ENCODE measurements at regions not wholly inside any gene's neighbourhood (a gene's known extent, or its start where the extent isn't known, plus 50 kb on each side); places are given as distances from the start of the nearest gene placed in this dataset.

- H3K27ac ChIP-seq (ENCODE audit: low read depth, low read length): peak overlapping the region; percentile 99
- H3K36me3 ChIP-seq (ENCODE audit: insufficient read depth, low read length): no peaks in the 10 kb centered on the region
- peak overlapping the region; percentile 41; the same call in 1 of the 2 replicates for H3K4me3 ChIP-seq (ENCODE audit: low read depth, low read length)
- peaks cover 51% of the 10 kb centered on the region for H3K4me1 ChIP-seq (ENCODE audit: control insufficient read depth, insufficient read depth, low read length, unreplicated experiment)
- H3K79me2 ChIP-seq (ENCODE audit: control insufficient read depth, insufficient read depth, low read length, unreplicated experiment): no peaks in the 10 kb centered on the region
- H2AFZ ChIP-seq (ENCODE audit: low read length, unreplicated experiment): no peak overlapping the region
- H3K27me3 ChIP-seq (ENCODE audit: insufficient read depth, low read length): no peaks in the 10 kb centered on the region
Observed at GRCh38 chr21:27648560-27648959, 681.7 kb upstream of the ADAMTS5 start.

- no peak overlapping the region for H3K4me3 ChIP-seq (ENCODE audit: low read depth, low read length)
- peaks cover 51% of the 10 kb centered on the region for H3K4me1 ChIP-seq (ENCODE audit: control insufficient read depth, insufficient read depth, low read length, unreplicated experiment)
- no peaks in the 10 kb centered on the region for H3K79me2 ChIP-seq (ENCODE audit: control insufficient read depth, insufficient read depth, low read length, unreplicated experiment)
- no peak overlapping the region for H2AFZ ChIP-seq (ENCODE audit: low read length, unreplicated experiment)
- no peaks in the 10 kb centered on the region for H3K36me3 ChIP-seq (ENCODE audit: insufficient read depth, low read length)
- peak overlapping the region; percentile 99 for H3K27ac ChIP-seq (ENCODE audit: low read depth, low read length)
- H3K27me3 ChIP-seq (ENCODE audit: insufficient read depth, low read length): no peaks in the 10 kb centered on the region
Observed at GRCh38 chr21:27647921-27648320, 681.0 kb upstream of the ADAMTS5 start.

GRCh38 chr21:27647401-27647800 is 680.5 kb upstream of the ADAMTS5 start:
- Histone ChIP-seq H3K4me3 (ENCODE audit: low read depth, low read length) (0 out of 2 replicates have a peak overlapping the region, but pooled peaks have one; percentile 4), H3K4me1 (ENCODE audit: control insufficient read depth, insufficient read depth, low read length, unreplicated experiment) (peaks cover 51% of the 10 kb centered on the region), H2AFZ (ENCODE audit: low read length, unreplicated experiment) (peak overlapping the region; percentile 34), H3K27ac (ENCODE audit: low read depth, low read length) (peak overlapping the region; percentile 99), H3K79me2 (ENCODE audit: control insufficient read depth, insufficient read depth, low read length, unreplicated experiment) (no peaks in the 10 kb centered on the region), H3K36me3 (ENCODE audit: insufficient read depth, low read length) (no peaks in the 10 kb centered on the region), H3K27me3 (ENCODE audit: insufficient read depth, low read length) (no peaks in the 10 kb centered on the region)

- Histone ChIP-seq H3K27ac (ENCODE audit: low read depth, low read length) (peak overlapping the region; percentile 99), H3K4me3 (ENCODE audit: low read depth, low read length) (no peak overlapping the region), H3K79me2 (ENCODE audit: control insufficient read depth, insufficient read depth, low read length, unreplicated experiment) (no peaks in the 10 kb centered on the region), H3K4me1 (ENCODE audit: control insufficient read depth, insufficient read depth, low read length, unreplicated experiment) (peaks cover 51% of the 10 kb centered on the region), H3K27me3 (ENCODE audit: insufficient read depth, low read length) (no peaks in the 10 kb centered on the region), H3K36me3 (ENCODE audit: insufficient read depth, low read length) (no peaks in the 10 kb centered on the region), H2AFZ (ENCODE audit: low read length, unreplicated experiment) (no peak overlapping the region)
Observed at GRCh38 chr21:27646691-27647090, 679.8 kb upstream of the ADAMTS5 start.

- Histone ChIP-seq H3K4me3 (ENCODE audit: low read depth, low read length) (no peak overlapping the region), H3K79me2 (ENCODE audit: control insufficient read depth, insufficient read depth, low read length, unreplicated experiment) (no peaks in the 10 kb centered on the region), H3K4me1 (ENCODE audit: control insufficient read depth, insufficient read depth, low read length, unreplicated experiment) (peaks cover 51% of the 10 kb centered on the region), H3K36me3 (ENCODE audit: insufficient read depth, low read length) (no peaks in the 10 kb centered on the region), H3K27me3 (ENCODE audit: insufficient read depth, low read length) (no peaks in the 10 kb centered on the region), H3K27ac (ENCODE audit: low read depth, low read length) (peak overlapping the region; percentile 99), H2AFZ (ENCODE audit: low read length, unreplicated experiment) (peak overlapping the region; percentile 63)
Observed at GRCh38 chr21:27646056-27646455, 679.2 kb upstream of the ADAMTS5 start.

- H2AFZ ChIP-seq (ENCODE audit: low read length, unreplicated experiment): peak overlapping the region; percentile 63
- H3K4me1 ChIP-seq (ENCODE audit: control insufficient read depth, insufficient read depth, low read length, unreplicated experiment): peaks cover 51% of the 10 kb centered on the region
- H3K79me2 ChIP-seq (ENCODE audit: control insufficient read depth, insufficient read depth, low read length, unreplicated experiment): no peaks in the 10 kb centered on the region
- H3K27ac ChIP-seq (ENCODE audit: low read depth, low read length): peak overlapping the region; percentile 99
- H3K27me3 ChIP-seq (ENCODE audit: insufficient read depth, low read length): no peaks in the 10 kb centered on the region
- H3K4me3 ChIP-seq (ENCODE audit: low read depth, low read length): no peak overlapping the region
- no peaks in the 10 kb centered on the region for H3K36me3 ChIP-seq (ENCODE audit: insufficient read depth, low read length)
Observed at GRCh38 chr21:27645285-27645684, 678.4 kb upstream of the ADAMTS5 start.

GRCh38 chr21:27643326-27643725 is 676.4 kb upstream of the ADAMTS5 start:
- peaks cover 34% of the 10 kb centered on the region for H3K4me1 ChIP-seq (ENCODE audit: control insufficient read depth, insufficient read depth, low read length, unreplicated experiment)
- no peak overlapping the region for H3K4me3 ChIP-seq (ENCODE audit: low read depth, low read length)
- no peak overlapping the region for H2AFZ ChIP-seq (ENCODE audit: low read length, unreplicated experiment)
- no peaks in the 10 kb centered on the region for H3K36me3 ChIP-seq (ENCODE audit: insufficient read depth, low read length)
- no peak overlapping the region for H3K27ac ChIP-seq (ENCODE audit: low read depth, low read length)
- H3K27me3 ChIP-seq (ENCODE audit: insufficient read depth, low read length): no peaks in the 10 kb centered on the region
- no peaks in the 10 kb centered on the region for H3K79me2 ChIP-seq (ENCODE audit: control insufficient read depth, insufficient read depth, low read length, unreplicated experiment)

- Histone ChIP-seq H3K4me3 (ENCODE audit: low read depth, low read length) (no peak overlapping the region), H3K27me3 (ENCODE audit: insufficient read depth, low read length) (no peaks in the 10 kb centered on the region), H3K36me3 (ENCODE audit: insufficient read depth, low read length) (no peaks in the 10 kb centered on the region), H3K4me1 (ENCODE audit: control insufficient read depth, insufficient read depth, low read length, unreplicated experiment) (no peaks in the 10 kb centered on the region), H3K27ac (ENCODE audit: low read depth, low read length) (no peak overlapping the region), H3K79me2 (ENCODE audit: control insufficient read depth, insufficient read depth, low read length, unreplicated experiment) (no peaks in the 10 kb centered on the region), H2AFZ (ENCODE audit: low read length, unreplicated experiment) (no peak overlapping the region)
Observed at GRCh38 chr21:27639286-27639685, 672.4 kb upstream of the ADAMTS5 start.

- H3K4me1 ChIP-seq (ENCODE audit: control insufficient read depth, insufficient read depth, low read length, unreplicated experiment): no peaks in the 10 kb centered on the region
- H2AFZ ChIP-seq (ENCODE audit: low read length, unreplicated experiment): no peak overlapping the region
- H3K27ac ChIP-seq (ENCODE audit: low read depth, low read length): no peak overlapping the region
- H3K27me3 ChIP-seq (ENCODE audit: insufficient read depth, low read length): no peaks in the 10 kb centered on the region
- no peaks in the 10 kb centered on the region for H3K36me3 ChIP-seq (ENCODE audit: insufficient read depth, low read length)
- H3K79me2 ChIP-seq (ENCODE audit: control insufficient read depth, insufficient read depth, low read length, unreplicated experiment): no peaks in the 10 kb centered on the region
- H3K4me3 ChIP-seq (ENCODE audit: low read depth, low read length): no peak overlapping the region
Observed at GRCh38 chr21:27636656-27637055, 669.8 kb upstream of the ADAMTS5 start.

GRCh38 chr21:27633631-27634030 is 666.7 kb upstream of the ADAMTS5 start:
- peaks cover 7% of the 10 kb centered on the region for H3K4me1 ChIP-seq (ENCODE audit: control insufficient read depth, insufficient read depth, low read length, unreplicated experiment)
- H3K79me2 ChIP-seq (ENCODE audit: control insufficient read depth, insufficient read depth, low read length, unreplicated experiment): no peaks in the 10 kb centered on the region
- H2AFZ ChIP-seq (ENCODE audit: low read length, unreplicated experiment): peak overlapping the region; percentile 65
- no peaks in the 10 kb centered on the region for H3K27me3 ChIP-seq (ENCODE audit: insufficient read depth, low read length)
- no peak overlapping the region for H3K4me3 ChIP-seq (ENCODE audit: low read depth, low read length)
- H3K36me3 ChIP-seq (ENCODE audit: insufficient read depth, low read length): no peaks in the 10 kb centered on the region
- no peak overlapping the region for H3K27ac ChIP-seq (ENCODE audit: low read depth, low read length)

GRCh38 chr21:27631471-27631870 is 664.6 kb upstream of the ADAMTS5 start:
- H3K4me3 ChIP-seq (ENCODE audit: low read depth, low read length): no peak overlapping the region
- peak overlapping the region; percentile 45 for H2AFZ ChIP-seq (ENCODE audit: low read length, unreplicated experiment)
- no peaks in the 10 kb centered on the region for H3K27me3 ChIP-seq (ENCODE audit: insufficient read depth, low read length)
- H3K79me2 ChIP-seq (ENCODE audit: control insufficient read depth, insufficient read depth, low read length, unreplicated experiment): no peaks in the 10 kb centered on the region
- peak overlapping the region; percentile 9 for H3K27ac ChIP-seq (ENCODE audit: low read depth, low read length)
- peaks cover 7% of the 10 kb centered on the region for H3K4me1 ChIP-seq (ENCODE audit: control insufficient read depth, insufficient read depth, low read length, unreplicated experiment)
- H3K36me3 ChIP-seq (ENCODE audit: insufficient read depth, low read length): no peaks in the 10 kb centered on the region
